Loucy (cell line): ENCODE measurements at regions not wholly inside any gene's neighbourhood (a gene's known extent, or its start where the extent isn't known, plus 50 kb on each side); places are given as distances from the start of the nearest gene placed in this dataset.

Experiments
- CTCF ChIP-seq: fragments of 200-600 bp; sonication (generic); conservative IDR thresholded peaks from 2 replicates; pipeline ENCODE4 v1.5.1; 2014; ENCODE audit warnings: mild to moderate bottlenecking, antibody characterized with exemption, low read length
- EZH2phosphoT487 ChIP-seq: fragments of 200-600 bp; IDR thresholded peaks from 2 replicates; pipeline ENCODE4 v1.6.1; 2018; ENCODE audit warnings: antibody characterized with exemption, mild to moderate bottlenecking, moderate library complexity, borderline replicate concordance

GRCh38 chr6:106894978-106895702 lies 79.4 kb downstream of the CD24 start:
- TF ChIP-seq CTCF (no peak), EZH2phosphoT487 (no peak)
